Muscle of arm (tissue), 1 donor: ENCODE measurements at regions not wholly inside any gene's neighbourhood (a gene's known extent, or its start where the extent isn't known, plus 50 kb on each side); places are given as distances from the start of the nearest gene placed in this dataset.

Experiments used
- DNase-seq: peaks from one replicate; pipeline ENCODE4 v3.0.0-alpha.2; 2013

DNA sequence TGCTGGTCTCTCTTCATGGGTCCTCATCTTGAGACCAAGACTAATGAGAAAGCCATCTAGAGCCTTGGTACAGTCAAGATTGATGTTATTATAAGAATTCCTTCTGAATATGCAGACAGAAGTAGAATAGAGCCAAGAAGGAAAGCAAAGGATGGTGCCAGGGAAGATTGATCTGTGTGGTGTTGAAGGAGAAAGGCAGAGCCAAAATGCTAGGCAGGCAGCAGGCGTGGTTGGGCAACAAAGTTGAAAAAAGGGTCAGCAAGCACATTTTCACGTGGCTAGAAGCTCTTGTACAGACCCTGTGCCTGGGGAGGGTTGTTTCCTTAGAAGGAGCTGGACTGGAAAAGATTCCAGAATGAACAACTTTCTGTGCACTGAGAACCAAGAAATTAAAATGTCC, 319.7 kb upstream of the ARGLU1 start:
- no peak for DNase-seq

DNA sequence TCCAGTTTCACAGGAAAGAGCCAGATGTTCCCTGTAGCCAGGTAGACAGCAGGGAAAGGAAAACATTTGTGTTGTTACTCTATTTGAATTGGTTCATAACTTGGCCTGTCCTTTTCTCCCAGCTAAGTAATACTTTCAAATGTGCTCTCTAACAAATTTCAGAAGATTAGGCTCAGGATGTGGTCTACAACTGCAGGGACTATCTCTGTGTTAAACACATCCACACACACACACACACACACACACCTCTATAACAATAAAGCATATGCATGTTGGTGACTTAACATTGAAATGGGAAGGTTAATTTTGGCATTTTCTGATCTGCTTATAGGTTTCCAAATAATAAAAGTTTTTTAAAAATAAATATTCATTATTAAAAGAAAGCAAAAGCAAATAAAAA, 316.0 kb upstream of the ARGLU1 start:
- no peak for DNase-seq

DNA sequence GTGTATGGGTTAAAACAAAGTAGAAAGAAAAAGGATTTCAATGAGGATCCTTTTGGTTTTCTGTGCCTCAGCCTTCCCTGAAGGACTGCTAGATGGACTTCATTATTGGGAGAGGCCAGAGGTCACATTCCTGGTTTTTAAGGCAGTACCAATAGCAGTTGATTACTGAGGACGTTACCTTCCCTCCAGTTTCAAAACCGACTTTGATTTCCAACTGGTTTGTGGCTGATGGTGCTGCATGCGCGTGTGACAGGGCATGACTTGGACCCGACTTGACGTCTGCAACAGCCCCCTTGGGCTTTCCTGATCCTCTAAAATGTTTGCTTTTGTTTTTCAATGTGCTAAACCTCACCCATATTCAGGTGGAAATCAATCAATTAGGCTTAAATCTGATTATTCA, 314.3 kb upstream of the ARGLU1 start:
- DNase-seq, result no peak

DNA sequence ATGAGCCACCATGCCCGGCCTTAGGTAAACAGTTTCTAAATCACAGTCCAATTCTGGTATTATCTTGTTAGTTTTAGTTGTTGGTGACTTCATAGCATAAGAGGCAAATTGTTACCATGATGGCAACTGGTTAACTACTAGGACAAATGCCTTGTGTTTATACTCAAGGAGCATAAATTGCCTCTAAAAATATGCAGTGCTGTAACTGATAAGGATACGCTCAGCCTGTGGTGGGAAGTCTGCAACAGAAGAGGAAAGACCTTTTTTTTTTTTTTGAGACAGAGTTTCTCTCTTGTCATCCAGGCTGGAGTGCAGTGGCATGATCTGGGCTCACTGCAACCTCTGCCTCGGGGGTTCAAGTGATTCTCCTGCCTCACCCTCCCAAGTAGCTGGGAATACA, 311.9 kb upstream of the ARGLU1 start:
- no peak for DNase-seq

DNA sequence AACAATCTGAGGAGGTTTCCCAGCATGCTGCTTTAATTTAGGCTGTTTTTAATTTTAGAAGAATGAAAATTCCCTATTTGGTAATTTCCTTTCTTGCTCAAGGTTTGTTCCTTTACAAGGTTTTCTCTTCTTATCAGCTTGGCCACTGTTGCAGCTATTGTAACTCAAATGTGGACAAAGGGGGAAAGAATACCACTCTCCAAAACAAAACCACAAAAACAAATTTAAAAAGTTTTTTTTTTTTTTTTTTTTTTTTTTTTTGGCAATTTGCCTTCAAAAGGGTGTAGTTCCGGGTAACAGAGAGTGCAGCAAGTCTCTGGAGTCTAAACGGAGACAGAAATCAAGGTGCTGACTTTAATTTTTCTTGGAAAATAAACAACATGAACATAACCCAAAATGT, 306.4 kb upstream of the ARGLU1 start:
- no peak for DNase-seq

DNA sequence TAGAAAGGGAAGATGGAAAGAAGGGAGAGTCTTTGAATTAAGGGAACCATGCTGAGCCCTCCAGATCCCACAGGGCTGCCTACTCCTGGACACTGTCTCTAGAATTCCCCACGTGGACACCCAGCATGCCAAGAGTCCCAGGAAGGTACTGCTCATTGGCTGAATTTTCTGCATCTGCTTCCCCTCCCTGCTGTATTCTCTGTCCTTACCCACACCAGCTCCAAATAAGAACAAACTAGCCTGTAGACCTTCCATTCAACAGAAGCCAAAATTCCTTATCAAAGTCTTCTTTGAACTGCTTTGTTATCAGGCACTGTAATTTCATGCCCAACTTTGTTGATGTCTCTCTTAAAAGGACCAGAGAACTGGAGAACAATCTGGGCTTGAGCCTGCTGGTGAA, 305.9 kb upstream of the ARGLU1 start:
- DNase-seq, result no peak

DNA sequence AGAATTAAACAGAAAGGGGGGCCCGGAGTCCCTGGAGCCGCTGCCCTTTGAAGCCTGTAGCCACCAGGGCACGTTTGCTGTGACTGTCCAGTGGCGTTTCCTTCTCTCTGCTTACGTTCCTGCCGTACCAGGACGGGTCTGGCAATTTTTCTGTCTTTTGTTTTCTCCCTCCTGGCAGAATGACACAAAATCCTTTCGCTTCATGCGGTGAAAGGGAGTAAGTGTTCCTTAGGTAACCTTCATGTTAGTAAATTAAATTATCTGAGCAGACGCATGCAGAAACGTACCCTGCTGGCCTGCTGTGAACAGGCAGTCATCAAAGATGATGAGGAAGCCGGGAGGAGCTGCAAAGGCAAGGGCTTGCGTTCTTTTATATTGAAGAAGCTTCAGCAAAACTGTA, 299.3 kb upstream of the ARGLU1 start:
- peak; percentile 22 for DNase-seq

DNA sequence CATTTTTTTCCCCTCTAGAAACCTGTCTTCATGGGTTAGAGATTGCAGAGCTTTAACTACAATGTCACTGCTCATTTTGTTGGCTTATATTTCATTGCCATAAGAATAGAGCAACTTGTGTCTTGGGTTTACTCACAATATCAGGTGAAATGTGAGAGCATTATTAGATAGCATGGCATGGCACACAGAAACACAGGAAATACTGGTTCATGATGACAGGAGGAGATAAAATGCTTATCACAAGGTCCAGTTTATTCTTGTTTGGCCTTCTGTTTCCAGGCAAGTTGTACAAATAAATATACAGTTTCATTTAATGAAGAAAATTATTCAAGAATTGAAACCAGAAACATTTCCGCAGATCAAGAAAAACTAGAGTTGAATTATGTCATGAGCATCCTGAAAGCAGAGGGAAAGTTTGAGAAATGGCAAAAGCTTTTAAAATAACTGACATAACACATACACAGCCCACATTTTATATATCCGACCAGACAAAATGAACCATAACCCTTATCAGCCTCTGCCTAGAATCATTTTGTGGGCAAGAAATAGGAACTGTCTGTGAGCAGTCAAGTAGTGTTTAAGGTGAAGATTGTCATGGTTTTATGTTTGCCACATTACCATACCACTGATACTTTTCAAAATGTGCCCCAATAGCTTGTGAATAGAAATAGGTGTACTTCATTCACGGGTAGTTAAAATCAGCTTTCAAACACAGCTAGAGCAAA, 297.9 kb upstream of the ARGLU1 start:
- DNase-seq, result no peak

DNA sequence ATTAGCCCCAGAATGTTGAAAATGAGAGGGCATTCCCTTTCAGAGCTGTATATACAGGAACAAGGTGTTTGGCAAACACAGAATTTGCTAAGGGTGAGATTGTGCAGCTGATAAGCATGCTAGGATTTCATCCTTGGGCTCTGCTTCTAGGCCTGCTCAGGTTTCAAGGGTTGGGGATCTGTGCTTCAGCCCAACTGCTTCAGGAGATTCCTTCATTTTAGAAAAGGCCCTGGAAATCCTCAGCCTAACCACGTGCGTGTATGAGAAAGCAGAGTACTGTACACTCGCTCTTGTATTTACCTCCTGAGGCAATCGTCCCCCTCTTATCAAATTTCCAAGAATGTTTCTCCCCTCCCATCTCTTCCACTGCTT, 291.6 kb upstream of the ARGLU1 start:
- no peak for DNase-seq

DNA sequence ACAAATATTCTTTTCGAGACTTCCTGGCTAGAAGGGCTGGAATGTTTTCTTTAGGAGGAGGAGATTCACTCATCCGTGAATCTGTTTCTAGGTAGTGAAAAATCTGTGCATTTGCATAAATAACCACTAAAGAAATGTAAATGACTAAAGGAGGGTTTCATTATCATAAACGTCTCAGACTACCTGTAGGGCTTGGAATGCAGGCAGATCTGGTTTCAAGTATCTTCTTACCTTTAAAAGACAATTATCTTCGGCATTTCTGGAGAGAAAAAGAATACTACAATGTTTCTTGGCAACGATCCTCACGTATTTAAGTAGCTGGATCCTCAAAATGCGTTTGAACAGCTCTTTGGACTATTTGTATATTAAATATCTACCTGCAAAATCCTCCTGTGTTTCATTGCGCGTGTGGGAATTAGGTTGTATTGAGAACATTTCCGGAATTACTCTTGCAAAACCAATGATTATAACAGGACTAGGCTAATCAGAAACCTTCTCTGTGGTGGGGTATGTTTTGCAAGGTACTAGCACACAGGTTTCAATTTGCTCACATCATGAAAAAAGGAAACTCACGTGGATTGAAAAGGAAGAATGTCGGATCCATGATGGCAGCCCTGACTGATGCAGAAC, 291.1 kb upstream of the ARGLU1 start:
- DNase-seq, result no peak

DNA sequence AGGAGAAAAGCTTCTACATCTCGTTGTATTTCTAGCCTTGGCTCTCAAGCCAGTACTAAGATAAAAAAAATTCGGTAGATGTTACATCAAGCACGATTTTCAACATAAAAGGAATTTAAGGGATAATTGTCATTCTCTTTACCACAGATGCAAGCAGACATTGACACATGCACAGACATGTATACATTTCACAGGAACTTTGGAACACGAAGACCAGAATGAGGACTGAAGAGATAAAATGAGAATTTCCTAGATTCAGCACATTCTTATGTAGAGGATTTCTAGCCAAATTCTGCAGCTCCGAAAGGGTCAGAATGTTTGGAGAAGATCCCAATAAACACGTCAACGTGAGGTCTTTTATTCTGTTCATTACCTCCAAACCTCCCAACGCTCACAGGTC, 284.5 kb upstream of the ARGLU1 start:
- no peak for DNase-seq

DNA sequence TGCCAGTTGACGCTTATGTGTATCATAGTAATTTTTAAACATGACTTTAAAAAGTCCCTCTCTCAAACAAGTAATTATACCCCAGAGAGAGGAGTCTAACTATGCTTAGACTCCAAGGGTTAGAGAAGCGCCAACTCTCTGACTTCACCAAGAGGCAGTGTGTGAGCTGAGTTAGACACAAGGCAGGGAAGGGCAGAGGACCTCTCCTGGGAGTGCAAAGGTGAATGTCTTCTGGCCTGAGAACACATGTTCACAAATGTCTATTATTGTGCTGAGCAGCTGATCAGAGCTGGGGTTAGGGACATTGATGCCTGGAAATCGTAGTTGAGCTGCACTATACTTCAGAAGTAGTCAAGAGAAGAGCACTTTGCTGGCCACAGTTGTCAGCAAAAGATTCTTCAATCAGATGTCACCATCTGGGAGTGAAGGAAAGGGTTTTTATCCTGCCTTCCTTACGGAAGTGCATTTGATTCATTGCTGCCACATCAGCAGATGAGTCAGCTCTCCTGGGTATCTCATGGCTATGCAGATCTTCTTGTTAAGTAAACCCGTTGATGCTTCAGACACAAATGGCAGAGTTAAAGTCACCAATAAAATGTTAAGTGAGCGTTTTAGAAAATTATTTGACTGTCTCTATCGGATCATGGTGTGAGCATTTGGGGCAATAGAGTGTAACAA, 283.2 kb upstream of the ARGLU1 start:
- no peak for DNase-seq

DNA sequence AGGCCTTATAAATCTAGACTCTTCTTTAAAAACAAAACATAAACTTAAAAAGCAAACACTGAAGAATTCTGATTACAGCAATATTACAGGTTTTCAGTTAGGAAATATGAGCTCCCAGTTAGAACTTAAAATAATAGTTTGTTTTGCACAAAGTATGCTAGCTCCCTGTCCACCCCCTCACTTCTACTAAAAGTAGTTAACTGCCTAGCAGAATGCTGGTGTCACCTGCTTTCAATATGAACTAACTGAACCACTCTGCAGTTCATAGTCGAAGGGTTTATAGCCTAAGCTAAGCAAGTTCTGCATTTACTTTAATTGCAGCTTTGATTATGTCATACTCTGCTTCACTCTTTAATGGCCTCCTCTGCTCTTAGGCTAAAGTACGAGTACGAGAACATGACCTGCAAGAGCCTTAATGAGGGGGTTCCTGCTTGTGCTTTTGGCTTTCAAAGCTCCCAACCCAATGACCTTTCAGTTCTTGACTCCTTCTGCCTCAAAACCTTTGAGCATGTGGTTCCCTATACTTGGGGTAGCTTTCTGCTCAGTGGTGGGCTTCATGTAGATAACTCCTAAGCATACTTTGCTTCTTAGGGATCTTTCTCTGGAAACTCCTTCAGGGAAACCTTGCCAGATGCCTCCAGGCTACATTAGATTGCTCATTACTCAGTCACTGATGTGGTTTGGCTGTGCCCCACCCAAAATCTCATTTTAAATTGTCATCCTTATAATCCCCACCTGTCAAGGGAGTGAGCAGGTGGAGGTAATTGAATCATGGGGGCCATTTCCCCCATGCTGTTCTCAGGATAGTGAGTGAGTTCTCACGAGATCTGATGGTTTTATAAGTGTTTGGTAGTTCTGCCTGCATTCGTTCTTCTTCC, 278.9 kb upstream of the ARGLU1 start:
- no peak for DNase-seq

DNA sequence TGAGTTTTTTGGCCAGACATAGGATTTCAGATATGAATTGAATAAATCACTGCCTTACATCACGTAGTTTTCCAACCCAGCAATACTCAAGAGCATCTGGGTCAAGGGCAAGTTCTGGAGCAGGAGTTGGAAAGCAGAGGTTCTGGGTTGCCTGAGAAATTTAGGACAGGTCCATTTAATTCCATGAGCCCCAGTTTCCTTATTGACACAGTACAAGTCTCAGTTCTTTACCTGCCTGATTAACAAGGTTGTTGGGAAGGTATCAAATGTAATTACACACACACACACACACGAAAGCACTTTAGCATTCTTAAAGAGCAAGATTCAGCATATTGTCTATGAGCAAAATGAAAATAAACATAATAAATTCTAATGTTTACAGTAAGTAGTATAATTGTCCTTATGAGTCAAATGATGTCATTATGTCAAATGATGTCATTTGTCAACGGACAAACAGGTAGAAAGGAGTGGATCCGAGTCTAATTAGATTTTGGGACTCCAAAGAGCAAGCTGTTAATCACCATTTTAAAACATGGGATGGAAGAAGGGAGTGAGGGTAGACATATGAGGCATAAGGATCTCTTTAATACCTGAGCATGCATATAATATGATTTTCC, 268.4 kb upstream of the ARGLU1 start:
- DNase-seq, result no peak

DNA sequence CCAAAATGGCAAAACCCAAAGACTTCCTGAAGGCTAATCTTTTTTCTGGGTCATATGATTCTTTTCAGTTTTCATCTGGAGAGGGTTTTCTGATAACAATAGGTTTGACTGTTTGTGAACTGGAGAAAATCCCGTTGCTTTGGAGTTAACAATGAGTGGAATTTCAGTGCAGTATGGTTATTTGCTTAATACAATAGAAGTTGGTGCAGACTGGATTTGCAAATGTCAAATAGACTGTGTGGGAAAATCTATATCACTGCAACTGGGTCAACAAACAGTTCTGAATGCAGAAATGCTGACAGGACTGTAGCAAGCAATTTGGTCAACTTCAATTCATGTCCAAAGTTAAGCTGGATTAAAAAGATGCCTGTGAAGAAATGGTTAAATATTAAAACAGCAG, 267.5 kb upstream of the ARGLU1 start:
- no peak for DNase-seq

DNA sequence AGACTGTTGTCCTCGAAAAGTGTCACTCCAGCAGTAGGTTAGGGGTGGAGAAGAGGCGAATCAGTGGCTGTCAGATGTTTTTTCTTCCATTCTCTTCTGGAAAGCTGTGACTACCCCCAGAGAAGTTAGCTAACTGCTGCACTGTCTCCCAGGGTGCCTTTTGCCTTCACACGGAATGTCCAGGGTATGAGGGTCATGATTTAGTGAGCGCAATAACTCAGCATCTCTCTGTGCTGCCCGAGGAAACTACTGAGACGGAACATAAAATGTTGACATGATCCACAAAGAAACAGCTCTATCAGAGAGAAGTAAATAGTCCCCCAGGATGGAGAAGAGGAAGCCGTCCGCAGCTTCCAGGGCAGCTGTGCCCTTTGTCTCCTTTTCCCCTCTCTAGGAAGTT, 254.0 kb upstream of the ARGLU1 start:
- DNase-seq, result no peak

DNA sequence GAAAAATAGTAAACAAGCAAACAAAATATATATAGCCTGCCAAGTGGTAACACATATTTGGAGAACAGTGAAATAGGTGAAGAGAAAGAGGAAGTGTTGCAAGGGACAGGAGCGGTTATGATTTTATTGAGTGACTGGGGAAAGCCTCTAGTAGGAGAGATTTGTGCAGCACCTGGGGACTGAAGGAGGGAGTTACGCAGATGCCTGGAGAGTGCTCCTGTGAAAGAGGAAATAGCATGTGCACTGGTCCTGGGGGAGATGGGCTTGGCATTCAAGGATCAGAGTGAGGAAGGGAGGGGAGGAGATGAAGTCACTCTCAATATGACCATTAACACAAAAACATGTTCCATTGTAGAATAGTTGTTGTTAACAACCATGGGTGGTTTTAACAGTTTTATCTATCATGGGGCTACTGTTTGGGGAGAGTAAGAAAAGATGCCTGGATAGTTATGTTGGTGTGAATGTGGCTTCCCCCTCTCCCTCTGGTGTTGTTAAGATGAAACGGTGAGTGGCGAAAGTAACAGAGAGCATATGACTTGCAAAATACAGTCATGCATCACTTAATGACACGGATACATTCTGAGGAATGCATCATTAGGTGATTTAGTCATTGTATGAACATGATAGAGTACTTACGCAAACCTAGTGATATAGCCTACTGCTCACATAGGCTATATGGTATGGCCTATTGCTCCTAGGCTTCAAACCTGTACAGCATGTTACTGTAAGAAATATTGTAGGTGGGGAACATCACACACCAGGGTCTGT, 251.7 kb upstream of the ARGLU1 start:
- DNase-seq, result peak; percentile 11

DNA sequence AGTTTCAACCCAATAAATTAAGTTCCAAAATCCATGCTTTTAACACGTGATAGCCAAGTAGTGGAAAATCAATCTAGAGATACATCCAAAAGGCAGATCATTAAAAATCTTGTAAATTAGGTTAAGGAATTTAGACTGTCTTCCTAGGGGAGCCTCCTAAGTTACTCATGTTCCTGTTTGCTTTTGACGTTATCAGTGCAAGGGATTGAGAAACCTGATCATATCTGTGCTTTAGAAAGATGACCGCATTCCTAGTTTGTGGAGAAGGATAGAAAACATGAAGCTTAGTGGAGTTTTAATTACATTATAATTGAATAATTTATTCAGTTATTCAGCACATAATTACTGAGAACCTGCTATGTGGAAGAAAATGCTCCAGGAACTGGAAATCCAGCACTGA, 251.0 kb upstream of the ARGLU1 start:
- no peak for DNase-seq

DNA sequence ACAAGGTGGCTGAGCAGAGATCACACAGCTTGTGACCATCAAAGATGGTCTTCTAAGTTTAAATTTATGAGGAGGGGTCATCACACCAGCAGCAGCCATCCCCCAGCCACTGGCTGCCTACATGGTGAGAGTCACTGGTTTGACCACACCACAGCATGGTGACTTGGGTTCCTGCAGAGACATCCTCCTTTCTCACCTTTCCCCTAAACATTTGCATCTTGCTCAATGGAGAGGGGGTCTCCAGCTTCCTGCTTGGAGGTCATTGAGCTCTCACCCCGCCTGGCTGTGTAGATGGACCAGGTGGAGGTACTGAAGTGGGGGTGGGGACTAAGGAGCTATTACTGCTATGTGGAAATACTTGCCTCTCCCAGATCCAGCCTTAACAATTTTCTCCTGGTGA, 247.6 kb upstream of the ARGLU1 start:
- DNase-seq, result no peak

DNA sequence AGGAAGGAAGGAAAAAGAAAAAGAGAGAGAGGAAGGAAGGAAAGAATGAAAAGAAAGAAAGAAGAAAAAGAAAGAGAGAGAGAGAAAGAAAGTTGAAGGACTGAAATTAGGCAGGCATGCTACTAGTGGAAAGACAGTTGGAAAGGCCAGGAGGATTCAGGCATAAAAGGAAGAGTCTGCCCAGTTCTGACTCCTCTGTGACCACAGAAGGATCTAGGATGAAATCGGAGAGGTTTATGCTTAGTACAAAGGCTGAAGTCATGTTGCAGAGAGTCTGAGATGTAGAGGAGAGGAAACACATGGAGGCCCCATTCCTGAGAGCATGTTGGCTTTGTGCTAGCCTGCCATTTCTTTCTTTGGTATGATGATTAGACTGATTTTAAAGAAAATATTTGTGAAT, 246.5 kb upstream of the ARGLU1 start:
- DNase-seq, result peak; percentile 20

DNA sequence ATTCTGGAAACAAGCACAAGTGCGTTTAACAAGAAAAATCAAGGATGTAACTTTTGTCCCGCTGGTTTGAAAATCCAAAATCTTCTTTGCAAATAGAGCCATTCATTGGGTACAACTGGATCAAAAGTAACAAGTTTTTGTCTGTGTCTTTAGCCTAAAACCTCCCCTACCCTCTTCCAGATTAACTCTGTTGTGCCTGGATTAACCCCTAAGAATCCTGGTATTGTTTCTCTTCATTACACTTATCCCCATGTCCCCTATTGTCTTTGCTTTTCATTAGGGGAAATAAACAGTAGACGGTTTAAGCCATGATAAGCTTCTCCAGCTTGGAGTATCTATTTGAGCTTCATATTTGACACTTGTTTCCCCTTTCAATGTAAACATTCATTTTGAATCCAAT, 242.1 kb upstream of the ARGLU1 start:
- DNase-seq, result no peak
